Inferior parietal cortex (tissue), 1 donor: ENCODE measurements at regions not wholly inside any gene's neighbourhood (a gene's known extent, or its start where the extent isn't known, plus 50 kb on each side); places are given as distances from the start of the nearest gene placed in this dataset.
"Not testable (repeated sequence)": the region's sequence is repeated elsewhere in the genome, so short reads cannot be mapped to it uniquely, and the experiment has no call there.

Experiments
- DNase-seq: peaks from one replicate; pipeline ENCODE4 v3.0.0-alpha.2; 2016; ENCODE audit errors: extremely low spot score

DNA sequence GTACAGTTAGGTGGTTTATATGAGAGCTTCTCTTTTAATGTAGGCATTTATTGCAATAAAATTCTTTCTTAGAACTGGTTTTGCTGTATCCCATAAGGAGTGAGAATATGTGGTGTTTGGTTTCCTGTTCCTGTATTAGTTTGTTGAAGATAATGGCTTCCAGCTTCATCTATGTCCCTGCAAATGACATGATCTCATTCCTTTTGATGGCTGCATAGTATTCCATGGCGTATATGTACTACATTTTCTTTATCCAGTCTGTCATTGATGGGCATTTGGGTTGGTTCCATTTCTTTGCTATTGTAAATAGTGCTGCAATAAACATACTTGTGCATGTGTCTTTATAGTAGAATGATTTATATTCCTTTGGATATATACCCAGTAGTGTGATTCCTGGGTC lies 106.7 kb upstream of the IRS4 start:
- DNase-seq = not testable (repeated sequence)

DNA sequence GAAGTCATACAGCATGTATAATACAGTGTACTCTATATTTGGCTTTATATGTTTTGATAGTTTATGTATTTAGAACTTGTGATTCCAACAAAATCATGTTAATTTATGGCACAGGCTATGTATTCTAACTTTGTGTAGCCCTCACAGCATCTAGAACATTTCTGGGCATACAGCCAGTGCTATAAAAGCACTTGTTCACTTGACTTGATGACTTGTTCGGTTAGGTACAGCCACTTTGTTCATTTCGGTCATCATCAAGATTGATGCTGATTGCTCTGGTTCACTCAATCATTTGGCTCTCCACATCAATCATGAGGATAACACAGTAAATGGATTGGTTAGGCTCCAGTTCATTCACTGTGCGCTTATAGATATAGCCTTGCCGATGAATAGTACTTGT lies 97.6 kb upstream of the IRS4 start:
- peak; percentile 1 for DNase-seq

DNA sequence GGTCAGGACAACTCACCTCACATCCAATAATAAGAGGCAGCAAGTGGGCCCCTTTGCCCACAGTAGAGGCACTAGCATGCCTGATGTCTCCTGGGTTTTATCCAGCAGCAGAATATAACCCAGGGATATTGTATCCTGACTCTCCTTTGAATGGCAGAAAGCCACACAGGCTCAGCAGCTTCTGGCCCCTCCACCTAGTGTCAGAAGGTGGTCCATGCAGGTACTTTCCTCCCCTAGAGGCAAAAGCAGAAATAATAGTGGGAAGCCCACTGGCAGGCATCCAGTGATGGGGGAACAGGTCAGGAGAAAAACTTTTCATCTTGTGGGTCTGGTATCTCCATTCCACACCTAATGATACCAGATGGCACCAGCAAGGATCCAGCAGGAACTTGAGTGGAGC lies 75.5 kb upstream of the IRS4 start:
- DNase-seq = no peak

DNA sequence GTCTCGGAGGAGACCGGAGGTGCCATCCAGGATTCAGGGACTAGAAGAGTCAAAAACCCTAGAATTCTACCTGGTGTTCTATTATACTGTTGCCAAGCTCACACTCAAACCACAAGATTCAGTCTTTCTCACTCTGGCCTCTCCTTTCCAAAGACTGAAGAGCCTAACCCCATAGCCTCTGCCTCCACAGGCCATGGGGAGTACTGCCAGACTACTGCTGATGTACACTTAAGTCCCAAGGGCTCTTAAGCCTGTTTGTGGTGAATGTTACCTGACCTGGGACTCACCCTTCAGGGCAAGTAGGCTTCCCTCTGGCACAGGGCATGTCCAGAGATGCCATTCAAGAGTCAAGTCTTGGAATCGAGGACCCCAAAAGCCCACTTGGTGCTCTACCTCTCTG lies 58.9 kb upstream of the IRS4 start:
- no peak for DNase-seq
